Fibroblast of skin of right quadriceps (primary cell): ENCODE measurements at regions not wholly inside any gene's neighbourhood (a gene's known extent, or its start where the extent isn't known, plus 50 kb on each side); places are given as distances from the start of the nearest gene placed in this dataset.

ENCODE experiments used
- DNase-seq: peaks from one replicate; pipeline ENCODE4 v3.0.0-alpha.2; 2013

- DNase-seq, result no peak
Observed at GRCh38 chr16:35399133-35399532, 1939.7 kb downstream of the TP53TG3F start.

GRCh38 chr16:35404273-35404672 is 1944.9 kb downstream of the TP53TG3F start:
- no peak for DNase-seq

- DNase-seq, result no peak
Observed at GRCh38 chr16:35405526-35405925, 1946.1 kb downstream of the TP53TG3F start.

GRCh38 chr16:35409503-35409902 is 1950.1 kb downstream of the TP53TG3F start:
- no peak for DNase-seq

GRCh38 chr16:35410438-35410837 is 1951.0 kb downstream of the TP53TG3F start:
- DNase-seq, result no peak

GRCh38 chr16:35411156-35411555 is 1951.7 kb downstream of the TP53TG3F start:
- DNase-seq, result no peak

- no peak for DNase-seq
Observed at GRCh38 chr16:35414139-35414538, 1954.7 kb downstream of the TP53TG3F start.

GRCh38 chr16:35414563-35414962 is 1955.2 kb downstream of the TP53TG3F start:
- no peak for DNase-seq

- DNase-seq, result no peak
Observed at GRCh38 chr16:35425270-35425669, 1965.9 kb downstream of the TP53TG3F start.

- DNase-seq, result no peak
Observed at GRCh38 chr16:35431829-35432663, 1972.6 kb downstream of the TP53TG3F start.

GRCh38 chr16:35440875-35441274 is 1981.5 kb downstream of the TP53TG3F start:
- no peak for DNase-seq

- no peak for DNase-seq
Observed at GRCh38 chr16:35447010-35447558, 1987.7 kb downstream of the TP53TG3F start.

- no peak for DNase-seq
Observed at GRCh38 chr16:35449663-35450062, 1990.3 kb downstream of the TP53TG3F start.

GRCh38 chr16:35450648-35451047 is 1991.2 kb downstream of the TP53TG3F start:
- no peak for DNase-seq

GRCh38 chr16:35452471-35452870 is 1993.1 kb downstream of the TP53TG3F start:
- DNase-seq, result no peak

- DNase-seq, result no peak
Observed at GRCh38 chr16:35463358-35463757, 2003.9 kb downstream of the TP53TG3F start.

GRCh38 chr16:35480361-35480760 is 2020.9 kb downstream of the TP53TG3F start:
- no peak for DNase-seq

GRCh38 chr16:35480988-35481387 is 2021.6 kb downstream of the TP53TG3F start:
- no peak for DNase-seq

GRCh38 chr16:35485915-35486314 is 2026.5 kb downstream of the TP53TG3F start:
- no peak for DNase-seq

- DNase-seq, result no peak
Observed at GRCh38 chr16:35492225-35492624, 2032.8 kb downstream of the TP53TG3F start.

GRCh38 chr16:35497399-35497798 is 2038.0 kb downstream of the TP53TG3F start:
- DNase-seq, result no peak

- no peak for DNase-seq
Observed at GRCh38 chr16:35506018-35506897, 2046.8 kb downstream of the TP53TG3F start.

GRCh38 chr16:35506898-35507194 is 2047.4 kb downstream of the TP53TG3F start:
- DNase-seq, result no peak

GRCh38 chr16:35510701-35511100 is 2051.3 kb downstream of the TP53TG3F start:
- DNase-seq, result no peak
